ENCODE measurements at regions not wholly inside any gene's neighbourhood (a gene's known extent, or its start where the extent isn't known, plus 50 kb on each side); places are given as distances from the start of the nearest gene placed in this dataset.

DNA sequence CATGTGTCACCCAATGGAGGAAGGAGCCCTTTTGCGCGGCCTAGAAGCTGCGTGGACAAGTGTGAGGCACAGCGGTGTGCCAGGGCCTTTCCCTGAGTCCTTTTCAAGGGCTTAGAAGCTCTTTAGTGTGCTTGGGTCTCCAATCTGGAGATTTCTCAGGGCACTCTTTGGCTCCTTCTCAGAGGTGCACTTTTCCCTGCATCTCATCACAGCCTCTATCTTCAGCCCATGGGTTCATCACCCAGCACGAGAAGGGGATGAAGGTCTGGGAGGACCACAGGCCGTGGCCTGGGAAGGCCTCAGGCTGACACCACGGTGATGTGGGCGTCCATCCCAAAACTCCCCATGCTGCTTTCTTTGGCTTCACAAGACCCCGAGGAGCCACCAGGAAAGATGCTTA, 233.4 kb downstream of the TEX36 start:
- TF ChIP-seq, protein P1, sequence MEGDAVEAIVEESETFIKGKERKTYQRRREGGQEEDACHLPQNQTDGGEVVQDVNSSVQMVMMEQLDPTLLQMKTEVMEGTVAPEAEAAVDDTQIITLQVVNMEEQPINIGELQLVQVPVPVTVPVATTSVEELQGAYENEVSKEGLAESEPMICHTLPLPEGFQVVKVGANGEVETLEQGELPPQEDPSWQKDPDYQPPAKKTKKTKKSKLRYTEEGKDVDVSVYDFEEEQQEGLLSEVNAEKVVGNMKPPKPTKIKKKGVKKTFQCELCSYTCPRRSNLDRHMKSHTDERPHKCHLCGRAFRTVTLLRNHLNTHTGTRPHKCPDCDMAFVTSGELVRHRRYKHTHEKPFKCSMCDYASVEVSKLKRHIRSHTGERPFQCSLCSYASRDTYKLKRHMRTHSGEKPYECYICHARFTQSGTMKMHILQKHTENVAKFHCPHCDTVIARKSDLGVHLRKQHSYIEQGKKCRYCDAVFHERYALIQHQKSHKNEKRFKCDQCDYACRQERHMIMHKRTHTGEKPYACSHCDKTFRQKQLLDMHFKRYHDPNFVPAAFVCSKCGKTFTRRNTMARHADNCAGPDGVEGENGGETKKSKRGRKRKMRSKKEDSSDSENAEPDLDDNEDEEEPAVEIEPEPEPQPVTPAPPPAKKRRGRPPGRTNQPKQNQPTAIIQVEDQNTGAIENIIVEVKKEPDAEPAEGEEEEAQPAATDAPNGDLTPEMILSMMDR (IDR thresholded peaks at IDR 0.05) = no peak
- no peak for TF ChIP-seq POLR2A (IDR thresholded peaks at IDR 0.05)
